HUDEP-2 (cell line): ENCODE measurements at regions not wholly inside any gene's neighbourhood (a gene's known extent, or its start where the extent isn't known, plus 50 kb on each side); places are given as distances from the start of the nearest gene placed in this dataset.

Experiments used
- DNase-seq, 76 experiments: peaks; one replicate each; lab custom pipeline; 2025; ENCODE audit not compliant: unreplicated experiment in 76 of 76; lab: John Stamatoyannopoulos, UW

GRCh38 chr2:34104601-34105000 is 505.5 kb upstream of the FAM98A start:
- DNase-seq, result no peak

DNA sequence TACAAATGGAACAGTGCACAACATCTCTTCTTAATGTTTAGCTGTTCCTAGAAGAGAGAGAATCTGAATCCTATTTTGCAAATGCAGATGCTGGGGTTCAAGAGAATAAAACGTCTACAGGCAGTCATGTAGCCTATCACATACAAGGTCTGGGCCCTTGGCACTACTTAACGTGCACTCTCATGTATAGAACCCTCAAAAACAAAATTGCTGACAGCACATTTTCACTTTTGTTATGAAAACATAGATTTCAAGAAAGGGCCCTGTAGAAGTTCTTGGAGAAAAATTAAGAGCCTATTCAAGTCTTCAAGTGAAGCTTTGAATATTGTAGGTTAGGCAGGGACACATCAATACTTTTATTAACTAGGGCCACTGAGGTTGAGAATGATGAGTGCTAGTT is 504.3 kb upstream of the FAM98A start:
- DNase-seq, result no peak

DNA sequence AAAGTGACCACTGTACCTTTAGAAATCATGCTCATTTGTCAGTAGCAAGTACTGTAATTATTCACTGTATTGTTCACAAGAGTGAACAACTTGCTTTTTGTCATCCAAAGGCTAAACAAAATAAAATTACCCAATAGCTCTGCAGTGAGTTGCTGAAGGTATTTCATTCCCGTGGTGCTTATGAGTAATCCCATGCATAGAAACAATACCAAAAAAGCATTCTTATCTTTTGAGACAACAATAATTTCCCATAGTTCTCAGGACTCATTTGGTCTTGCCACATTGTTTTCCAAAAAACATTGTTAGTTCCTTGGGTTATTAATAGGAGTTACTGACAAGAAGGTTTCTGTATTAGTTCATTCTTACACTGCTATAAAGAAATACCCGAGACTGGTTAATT is 503.2 kb upstream of the FAM98A start:
- no peak for DNase-seq

GRCh38 chr2:34099377-34099776 is 500.3 kb upstream of the FAM98A start:
- DNase-seq, result no peak

- DNase-seq, result no peak
These were observed 499.2 kb upstream of the FAM98A start for GRCh38 chr2:34098256-34098655.

- DNase-seq, result peak in 31 of 76 experiments; percentile 1 to 49 (median 7)
These were observed 497.6 kb upstream of the FAM98A start for GRCh38 chr2:34096562-34097171.

GRCh38 chr2:34093790-34094189 is 494.7 kb upstream of the FAM98A start:
- no peak for DNase-seq

GRCh38 chr2:34070196-34070595 is 471.1 kb upstream of the FAM98A start:
- DNase-seq, result no peak

- no peak for DNase-seq
These were observed 470.5 kb upstream of the FAM98A start for GRCh38 chr2:34069604-34070003.

DNA sequence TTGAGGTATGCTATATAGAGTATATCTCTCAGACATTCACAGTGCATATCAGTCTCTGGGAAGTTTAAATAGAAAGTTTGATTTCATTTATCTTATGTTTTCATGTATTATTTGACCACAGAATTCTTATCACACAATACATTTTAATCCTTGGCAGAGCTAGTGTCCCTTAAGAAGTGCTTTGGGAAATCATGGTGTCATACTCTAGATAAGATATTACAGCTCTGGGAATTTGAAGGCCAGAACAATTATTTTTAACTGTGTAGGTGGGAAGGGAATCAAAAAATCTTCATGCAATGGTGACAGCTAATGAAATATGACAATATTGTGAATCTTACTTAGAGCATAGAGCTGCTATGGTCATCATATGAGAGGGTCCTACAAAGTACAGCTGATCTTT is 451.3 kb upstream of the FAM98A start:
- DNase-seq, result no peak

DNA sequence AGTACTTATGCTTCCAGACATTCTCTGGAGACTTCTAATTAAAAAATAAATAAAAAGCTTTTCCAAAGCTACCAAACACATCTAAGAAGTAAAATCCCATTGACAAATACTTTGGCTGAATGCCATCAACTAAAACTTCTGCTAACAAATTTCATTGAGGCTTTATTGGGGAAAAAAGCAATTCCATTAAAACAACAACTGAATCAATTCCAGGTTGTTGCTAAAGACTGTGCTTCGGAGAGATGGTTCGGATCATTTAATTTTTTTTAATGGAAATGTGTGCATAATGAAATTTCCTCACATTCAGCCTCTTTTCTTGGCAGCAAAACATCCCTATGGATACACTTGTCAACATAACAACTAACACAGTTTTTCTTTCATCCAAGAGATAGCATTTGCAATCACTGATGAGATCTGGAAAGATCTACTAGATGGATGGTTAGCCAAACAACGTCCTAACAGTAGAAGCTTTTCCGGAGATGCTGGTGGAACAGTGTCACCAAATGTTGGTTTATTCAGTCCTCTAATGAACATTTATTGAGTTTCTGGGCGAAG is 446.1 kb upstream of the FAM98A start:
- no peak for DNase-seq

DNA sequence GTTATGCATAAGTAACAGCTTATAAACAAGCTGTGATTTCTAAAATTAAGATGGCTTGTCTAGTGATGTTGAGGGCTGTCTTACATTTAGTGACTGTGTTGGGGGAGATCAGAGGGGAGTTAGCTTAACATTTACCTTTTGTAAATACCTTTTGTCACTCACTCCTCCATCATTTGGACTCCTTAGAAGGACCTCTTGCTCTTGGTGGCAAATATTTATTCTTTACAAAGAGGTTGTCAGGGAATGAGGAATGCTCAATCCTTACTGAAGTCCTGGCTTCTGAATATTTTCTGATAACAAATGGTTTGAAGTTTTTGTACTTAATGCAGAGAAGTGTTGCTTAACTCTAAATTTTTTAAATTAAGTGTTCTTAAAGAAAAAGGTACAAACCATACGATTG is 438.8 kb upstream of the FAM98A start:
- no peak for DNase-seq

DNA sequence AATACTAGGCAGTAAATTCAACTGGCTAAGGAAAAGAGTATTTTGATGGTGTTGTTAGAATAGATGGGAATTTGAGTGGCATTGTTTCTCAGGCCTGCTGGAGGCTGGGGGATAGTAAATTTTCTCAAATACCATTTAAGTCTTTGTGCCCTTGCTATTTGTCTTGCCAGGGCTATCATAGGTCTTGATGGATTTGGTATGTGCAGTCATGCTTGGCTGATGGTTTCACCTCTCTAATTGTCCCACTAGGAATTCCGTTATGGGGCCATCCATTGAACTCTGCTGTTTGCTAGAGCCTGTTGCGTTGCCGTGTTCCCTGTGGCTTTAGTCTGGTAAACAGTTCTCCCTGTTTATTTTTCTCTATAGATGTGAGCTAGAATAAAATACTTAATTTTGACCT is 438.1 kb upstream of the FAM98A start:
- DNase-seq, result no peak

GRCh38 chr2:34031097-34031496 is 432.0 kb upstream of the FAM98A start:
- DNase-seq, result no peak

- no peak for DNase-seq
These were observed 431.2 kb upstream of the FAM98A start for GRCh38 chr2:34030273-34030672.

- DNase-seq, result no peak
These were observed 430.0 kb upstream of the FAM98A start for GRCh38 chr2:34029073-34029472.

DNA sequence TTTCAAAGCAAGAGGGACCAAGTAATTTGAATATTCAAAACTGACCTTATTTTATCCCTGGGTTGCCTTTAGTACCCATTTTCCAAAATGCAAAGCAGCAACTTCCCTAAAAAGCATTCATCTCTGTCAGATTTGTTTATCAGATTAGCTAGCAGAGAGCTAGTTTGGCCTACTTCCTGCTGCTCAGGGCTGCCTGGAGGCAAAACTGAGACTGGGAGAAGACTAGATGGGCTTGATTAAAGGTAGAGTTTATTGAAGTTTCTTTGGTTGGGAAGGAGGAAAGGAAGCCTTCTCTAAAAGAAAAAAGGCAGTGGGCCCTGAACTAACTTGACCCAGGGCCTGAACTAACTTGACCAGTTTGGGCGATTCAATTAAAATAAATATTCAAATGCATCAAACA is 426.1 kb upstream of the FAM98A start:
- DNase-seq, result no peak

DNA sequence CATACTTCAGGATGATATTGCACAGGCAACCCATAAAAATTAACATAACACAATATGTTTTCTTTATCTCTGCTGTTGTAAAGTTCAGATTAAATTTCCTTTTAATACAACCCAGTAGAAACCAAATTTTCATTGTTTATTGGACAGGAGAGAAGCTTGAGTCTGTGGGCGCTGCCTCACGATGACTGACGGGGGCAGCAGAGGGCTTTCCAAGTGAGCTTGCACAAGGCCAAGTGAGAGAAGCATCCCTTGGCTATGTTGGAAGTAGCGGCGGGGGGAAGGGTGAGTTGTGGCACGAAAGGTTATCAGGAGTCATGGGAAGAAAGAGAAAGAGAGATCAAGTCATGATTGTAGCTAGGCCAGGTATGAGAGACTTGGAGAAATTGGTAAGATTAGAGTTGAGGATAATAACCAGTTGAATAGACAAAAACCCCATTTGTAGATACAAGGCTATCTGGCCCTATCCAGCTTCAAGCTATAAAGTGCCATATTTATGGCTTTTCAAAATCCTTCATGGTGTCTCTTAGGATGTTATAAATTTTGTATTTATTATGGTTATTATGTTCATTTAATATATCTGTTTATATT is 413.7 kb upstream of the FAM98A start:
- DNase-seq, result peak in 35 of 76 experiments; percentile 0 to 40 (median 11)

DNA sequence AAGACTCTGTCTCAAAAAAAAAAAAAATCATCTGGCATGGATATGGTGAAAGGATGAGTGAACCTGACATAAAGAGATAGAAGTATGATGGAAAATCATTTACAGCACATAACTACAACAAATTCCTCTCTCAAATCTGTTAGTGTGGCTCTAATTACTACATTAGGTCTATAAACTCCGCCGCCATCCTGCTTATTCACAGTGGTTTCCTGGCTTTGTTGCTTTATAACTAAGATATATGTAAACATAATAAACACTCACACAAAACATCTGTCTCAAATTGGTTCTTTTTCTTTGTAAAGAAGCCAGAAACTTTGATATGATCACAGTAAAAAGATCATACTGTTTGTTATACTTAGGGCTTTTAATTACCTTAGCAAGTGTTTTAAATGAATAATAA is 412.6 kb upstream of the FAM98A start:
- DNase-seq, result no peak

GRCh38 chr2:34005901-34006300 is 406.8 kb upstream of the FAM98A start:
- no peak for DNase-seq

- DNase-seq, result no peak
These were observed 405.8 kb upstream of the FAM98A start for GRCh38 chr2:34004936-34005335.

- no peak for DNase-seq
These were observed 404.7 kb upstream of the FAM98A start for GRCh38 chr2:34003795-34004194.

GRCh38 chr2:34001557-34001956 is 402.5 kb upstream of the FAM98A start:
- DNase-seq, result no peak
